HG03571 (cell line): ENCODE measurements at regions not wholly inside any gene's neighbourhood (a gene's known extent, or its start where the extent isn't known, plus 50 kb on each side); places are given as distances from the start of the nearest gene placed in this dataset.

Experiments
- ATAC-seq: cut with Tn5 transposase; IDR thresholded peaks from one replicate; pipeline ENCODE4 v1.9.1; 2021; ENCODE audit not compliant: unreplicated experiment

GRCh38 chr12:126607157-126607556 lies 1541.9 kb downstream of the AACS start:
- ATAC-seq, result no peak

GRCh38 chr12:126607867-126608266 lies 1542.6 kb downstream of the AACS start:
- no peak for ATAC-seq

GRCh38 chr12:126608607-126609175 lies 1543.5 kb downstream of the AACS start:
- ATAC-seq, result no peak

GRCh38 chr12:126616441-126616840 lies 1551.2 kb downstream of the AACS start:
- ATAC-seq, result no peak

- ATAC-seq, result no peak
Measured at GRCh38 chr12:126617312-126617711, 1552.1 kb downstream of the AACS start.

- ATAC-seq, result no peak
Measured at GRCh38 chr12:126627596-126627995, 1562.4 kb downstream of the AACS start.

GRCh38 chr12:126636821-126637220 lies 1571.6 kb downstream of the AACS start:
- no peak for ATAC-seq

- ATAC-seq, result no peak
Measured at GRCh38 chr12:126644236-126645020, 1579.2 kb downstream of the AACS start.

- no peak for ATAC-seq
Measured at GRCh38 chr12:126648074-126648473, 1582.8 kb downstream of the AACS start.

- ATAC-seq, result no peak
Measured at GRCh38 chr12:126651133-126651532, 1585.9 kb downstream of the AACS start.

- no peak for ATAC-seq
Measured at GRCh38 chr12:126663304-126664094, 1598.3 kb downstream of the AACS start.

- no peak for ATAC-seq
Measured at GRCh38 chr12:126667339-126667738, 1599.6 kb upstream of the TMEM132C start.

GRCh38 chr12:126668538-126668937 lies 1598.4 kb upstream of the TMEM132C start:
- ATAC-seq, result no peak

- ATAC-seq, result no peak
Measured at GRCh38 chr12:126668961-126669360, 1598.0 kb upstream of the TMEM132C start.

GRCh38 chr12:126676434-126676833 lies 1590.5 kb upstream of the TMEM132C start:
- ATAC-seq, result no peak

- no peak for ATAC-seq
Measured at GRCh38 chr12:126681676-126682075, 1585.3 kb upstream of the TMEM132C start.

GRCh38 chr12:126684703-126685102 lies 1582.3 kb upstream of the TMEM132C start:
- no peak for ATAC-seq

- no peak for ATAC-seq
Measured at GRCh38 chr12:126685636-126686035, 1581.3 kb upstream of the TMEM132C start.

GRCh38 chr12:126688556-126688955 lies 1578.4 kb upstream of the TMEM132C start:
- no peak for ATAC-seq

- no peak for ATAC-seq
Measured at GRCh38 chr12:126700096-126700495, 1566.9 kb upstream of the TMEM132C start.

- no peak for ATAC-seq
Measured at GRCh38 chr12:126704609-126705008, 1562.4 kb upstream of the TMEM132C start.

- no peak for ATAC-seq
Measured at GRCh38 chr12:126706300-126706699, 1560.7 kb upstream of the TMEM132C start.
